ENCODE measurements at regions not wholly inside any gene's neighbourhood (a gene's known extent, or its start where the extent isn't known, plus 50 kb on each side); places are given as distances from the start of the nearest gene placed in this dataset.
"Not testable (repeated sequence)": the region's sequence is repeated elsewhere in the genome, so short reads cannot be mapped to it uniquely, and the experiment has no call there.

DNA sequence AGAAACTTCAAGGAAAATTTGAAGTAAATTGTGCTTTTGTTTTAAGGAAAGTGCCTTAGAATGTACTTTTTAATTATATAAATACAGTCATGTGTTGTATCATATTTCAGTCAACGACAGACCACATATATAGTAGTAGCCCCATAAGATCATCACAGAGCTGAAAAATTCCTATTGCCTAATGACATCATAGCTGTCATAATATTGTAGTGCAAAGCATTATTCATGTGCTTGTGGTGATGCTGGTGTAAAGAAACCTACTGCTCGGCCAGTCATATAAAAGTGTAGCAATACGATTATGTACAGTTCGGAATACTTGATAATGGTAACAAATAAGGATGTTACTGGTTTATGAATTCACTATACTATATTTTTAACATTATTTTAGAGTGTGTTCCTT, 198.9 kb upstream of the SLC16A7 start:
- DNase-seq (ENCODE audit: low read depth) = no peak
- no peak overlapping the region for H3K4me3 ChIP-seq (ENCODE audit: low read length)
- TF ChIP-seq, protein P1, sequence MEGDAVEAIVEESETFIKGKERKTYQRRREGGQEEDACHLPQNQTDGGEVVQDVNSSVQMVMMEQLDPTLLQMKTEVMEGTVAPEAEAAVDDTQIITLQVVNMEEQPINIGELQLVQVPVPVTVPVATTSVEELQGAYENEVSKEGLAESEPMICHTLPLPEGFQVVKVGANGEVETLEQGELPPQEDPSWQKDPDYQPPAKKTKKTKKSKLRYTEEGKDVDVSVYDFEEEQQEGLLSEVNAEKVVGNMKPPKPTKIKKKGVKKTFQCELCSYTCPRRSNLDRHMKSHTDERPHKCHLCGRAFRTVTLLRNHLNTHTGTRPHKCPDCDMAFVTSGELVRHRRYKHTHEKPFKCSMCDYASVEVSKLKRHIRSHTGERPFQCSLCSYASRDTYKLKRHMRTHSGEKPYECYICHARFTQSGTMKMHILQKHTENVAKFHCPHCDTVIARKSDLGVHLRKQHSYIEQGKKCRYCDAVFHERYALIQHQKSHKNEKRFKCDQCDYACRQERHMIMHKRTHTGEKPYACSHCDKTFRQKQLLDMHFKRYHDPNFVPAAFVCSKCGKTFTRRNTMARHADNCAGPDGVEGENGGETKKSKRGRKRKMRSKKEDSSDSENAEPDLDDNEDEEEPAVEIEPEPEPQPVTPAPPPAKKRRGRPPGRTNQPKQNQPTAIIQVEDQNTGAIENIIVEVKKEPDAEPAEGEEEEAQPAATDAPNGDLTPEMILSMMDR (conservative IDR thresholded peaks at IDR 0.05; ENCODE audit: low read length) = no peak

DNA sequence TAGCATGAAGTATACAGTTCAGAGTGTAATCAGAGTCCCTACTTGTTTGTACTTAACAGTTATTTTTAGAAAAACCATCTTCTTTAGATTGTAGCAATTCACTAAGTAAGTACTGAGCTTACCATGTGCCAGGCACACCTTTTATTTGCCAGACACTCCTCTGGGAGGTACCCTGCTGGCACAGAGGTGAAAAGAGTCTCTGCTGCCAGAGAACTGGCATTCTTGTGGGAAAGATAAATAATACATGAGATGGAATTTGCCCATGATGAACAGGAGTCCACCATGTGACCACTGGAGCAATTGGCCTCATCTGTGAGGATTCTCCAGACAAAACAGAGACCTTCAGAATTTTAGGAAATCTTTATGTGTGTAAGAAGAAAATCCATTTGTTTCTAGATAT, 199.3 kb upstream of the SLC16A7 start:
- DNase-seq (ENCODE audit: low read depth) = no peak
- no peak overlapping the region for H3K4me3 ChIP-seq (ENCODE audit: low read length)
- TF ChIP-seq, protein P1 (conservative IDR thresholded peaks at IDR 0.05; ENCODE audit: low read length) = no peak

DNA sequence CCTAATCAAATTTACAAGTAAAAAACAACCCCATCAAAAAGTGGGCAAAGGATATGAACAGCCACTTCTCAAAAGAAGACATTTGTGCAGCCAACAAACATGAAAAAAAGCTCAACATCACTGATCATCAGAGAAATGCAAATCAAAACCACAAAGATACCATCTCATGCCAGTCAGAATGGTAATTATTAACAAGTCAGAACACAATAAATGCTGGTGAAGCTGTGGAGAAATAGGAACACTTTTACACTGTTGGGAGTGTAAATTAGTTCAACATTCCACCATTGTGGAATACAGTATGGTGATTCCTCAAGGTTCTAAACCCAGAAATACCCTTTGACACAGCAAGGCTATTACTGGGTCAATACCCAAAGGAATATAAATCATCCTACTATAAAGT, 200.5 kb upstream of the SLC16A7 start:
- H3K4me3 ChIP-seq (ENCODE audit: low read length); DNase-seq (ENCODE audit: low read depth): not testable (repeated sequence)

DNA sequence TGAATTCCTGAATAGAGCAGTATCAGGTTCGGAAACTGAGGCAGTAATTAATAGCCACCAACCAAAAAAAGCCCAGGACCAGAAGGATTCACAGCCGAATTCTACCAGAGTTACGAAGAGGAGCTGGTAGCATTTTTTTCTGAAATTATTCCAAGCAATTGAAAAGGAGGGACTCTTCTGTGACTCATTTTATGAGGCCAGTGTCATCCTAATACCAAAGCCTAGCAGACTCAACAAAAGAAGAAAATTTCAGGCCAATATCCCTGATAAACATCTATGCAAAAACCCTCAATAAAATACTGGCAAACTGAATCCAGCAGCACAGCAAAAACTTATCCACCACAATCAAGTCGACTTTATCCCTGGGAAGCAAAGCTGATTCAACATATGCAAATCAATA, 202.3 kb upstream of the SLC16A7 start:
- DNase-seq (ENCODE audit: low read depth) = no peak
- H3K4me3 ChIP-seq (ENCODE audit: low read length) = no peak overlapping the region
- TF ChIP-seq, protein P1 (conservative IDR thresholded peaks at IDR 0.05; ENCODE audit: low read length) = no peak

DNA sequence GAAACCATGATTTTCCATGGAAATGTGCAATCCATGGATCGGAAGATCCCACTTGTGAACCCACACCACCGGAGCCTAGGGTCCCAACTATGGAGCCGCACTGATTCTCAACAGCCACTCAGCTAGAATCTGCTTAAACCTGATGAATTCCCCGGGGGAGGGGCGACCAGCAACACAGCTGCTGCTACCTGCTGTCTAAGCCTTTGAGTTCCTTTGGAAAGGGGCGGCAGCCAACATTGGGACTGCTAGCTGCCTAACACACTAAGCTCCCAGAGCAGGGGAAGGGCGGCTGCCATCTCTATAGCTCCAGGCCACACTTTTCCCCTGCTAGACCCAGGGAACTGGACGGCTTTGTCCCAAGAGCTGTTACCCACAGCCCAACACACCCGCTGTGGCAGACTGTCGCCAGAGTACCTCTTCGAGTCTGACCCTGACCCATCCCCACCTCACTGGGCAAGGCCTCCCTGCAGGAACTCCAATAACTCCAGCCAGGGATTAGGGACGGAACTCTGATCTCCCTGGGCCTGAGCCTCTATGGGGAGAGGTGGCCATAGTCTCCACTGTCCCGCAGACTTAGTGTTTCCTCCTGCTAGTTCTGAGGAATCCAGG, 205.8 kb upstream of the SLC16A7 start:
- no peak overlapping the region for H3K4me3 ChIP-seq (ENCODE audit: low read length)
- no peak for DNase-seq (ENCODE audit: low read depth)
- TF ChIP-seq, protein P1 (conservative IDR thresholded peaks at IDR 0.05; ENCODE audit: low read length) = no peak

DNA sequence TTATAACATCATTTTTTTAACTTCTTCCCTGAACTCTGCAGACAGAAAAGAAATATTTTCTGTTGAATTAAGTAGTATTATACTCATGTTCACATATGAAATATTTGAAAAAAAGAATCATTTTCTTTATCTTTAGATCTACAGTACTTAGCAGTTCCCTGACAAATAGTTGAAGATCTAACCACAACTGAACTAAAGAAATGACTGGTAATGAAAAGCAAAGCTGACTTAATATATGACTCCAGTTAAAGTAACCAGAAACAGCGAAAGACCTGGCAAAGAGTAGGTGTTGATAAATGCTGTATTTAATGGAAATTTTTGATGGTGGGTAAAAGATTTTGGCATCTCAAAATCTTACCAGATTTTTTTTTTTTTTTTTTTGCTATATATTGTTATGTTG, 207.1 kb upstream of the SLC16A7 start:
- no peak for DNase-seq (ENCODE audit: low read depth)
- TF ChIP-seq, protein P1 (conservative IDR thresholded peaks at IDR 0.05; ENCODE audit: low read length) = no peak
- no peak overlapping the region for H3K4me3 ChIP-seq (ENCODE audit: low read length)

DNA sequence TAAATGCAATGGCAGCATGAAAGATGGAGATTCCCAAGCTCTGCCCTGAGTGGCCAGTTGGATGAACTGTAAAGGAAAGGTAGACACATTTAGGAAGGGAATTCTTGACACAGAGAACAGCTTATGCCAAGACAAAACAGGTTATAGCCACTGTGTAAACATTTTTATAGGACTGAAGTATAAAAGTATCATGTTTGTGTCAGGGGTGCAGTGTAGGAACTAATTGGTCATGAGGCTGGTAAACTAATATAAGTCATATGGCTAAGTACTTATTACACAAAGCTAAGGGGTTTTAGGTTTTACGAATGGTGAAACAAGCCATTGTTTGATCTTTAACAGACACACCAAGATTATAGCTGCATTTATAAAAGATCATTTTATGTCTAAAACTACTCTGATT, 207.7 kb upstream of the SLC16A7 start:
- TF ChIP-seq, protein P1 (conservative IDR thresholded peaks at IDR 0.05; ENCODE audit: low read length) = no peak
- no peak overlapping the region for H3K4me3 ChIP-seq (ENCODE audit: low read length)
- DNase-seq (ENCODE audit: low read depth) = no peak

DNA sequence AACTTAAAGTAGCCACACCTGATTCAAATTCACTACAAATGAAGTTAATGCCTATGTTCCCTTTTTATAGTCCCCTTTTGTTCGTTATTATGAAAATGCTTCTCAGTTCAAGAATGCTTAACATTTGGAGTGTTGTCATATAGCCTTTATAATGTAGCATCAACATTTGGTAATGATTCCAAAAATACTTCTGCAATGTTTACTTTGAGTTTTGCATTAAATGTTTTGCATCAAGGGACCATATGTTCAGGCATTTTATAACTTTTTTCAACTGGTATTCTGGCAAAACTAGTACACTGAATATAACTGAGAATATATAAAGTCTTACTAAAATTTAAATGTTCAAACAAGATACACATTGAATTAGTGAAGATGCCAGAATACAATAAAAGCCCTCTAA, 209.6 kb upstream of the SLC16A7 start:
- no peak overlapping the region for H3K4me3 ChIP-seq (ENCODE audit: low read length)
- no peak for DNase-seq (ENCODE audit: low read depth)
- TF ChIP-seq, protein P1 (conservative IDR thresholded peaks at IDR 0.05; ENCODE audit: low read length) = no peak

Measured in AG10803 (cell line).